Mammary epithelial cell (primary cell): ENCODE measurements at regions not wholly inside any gene's neighbourhood (a gene's known extent, or its start where the extent isn't known, plus 50 kb on each side); places are given as distances from the start of the nearest gene placed in this dataset.

Source experiments
- EZH2 ChIP-seq: IDR thresholded peaks from 2 replicates; pipeline ENCODE4 v1.6.1; 2012; ENCODE audit warnings: low read length, inconsistent platforms, borderline replicate concordance
- TF ChIP-seq, protein P1 (sequence below), 2 donors: IDR thresholded peaks in 1 of 2; conservative IDR thresholded peaks in 1 of 2; 2 replicates each; pipeline ENCODE4 v1.5.1; 2011 to 2012; ENCODE audit warnings: inconsistent platforms in 2 of 2, low read length in 2 of 2, mild to moderate bottlenecking in 2 of 2, control low read depth in 1 of 2, low read depth in 1 of 2; ENCODE audit not compliant: insufficient read depth in 1 of 2; ENCODE audit errors: extremely low read depth in 1 of 2

DNA sequence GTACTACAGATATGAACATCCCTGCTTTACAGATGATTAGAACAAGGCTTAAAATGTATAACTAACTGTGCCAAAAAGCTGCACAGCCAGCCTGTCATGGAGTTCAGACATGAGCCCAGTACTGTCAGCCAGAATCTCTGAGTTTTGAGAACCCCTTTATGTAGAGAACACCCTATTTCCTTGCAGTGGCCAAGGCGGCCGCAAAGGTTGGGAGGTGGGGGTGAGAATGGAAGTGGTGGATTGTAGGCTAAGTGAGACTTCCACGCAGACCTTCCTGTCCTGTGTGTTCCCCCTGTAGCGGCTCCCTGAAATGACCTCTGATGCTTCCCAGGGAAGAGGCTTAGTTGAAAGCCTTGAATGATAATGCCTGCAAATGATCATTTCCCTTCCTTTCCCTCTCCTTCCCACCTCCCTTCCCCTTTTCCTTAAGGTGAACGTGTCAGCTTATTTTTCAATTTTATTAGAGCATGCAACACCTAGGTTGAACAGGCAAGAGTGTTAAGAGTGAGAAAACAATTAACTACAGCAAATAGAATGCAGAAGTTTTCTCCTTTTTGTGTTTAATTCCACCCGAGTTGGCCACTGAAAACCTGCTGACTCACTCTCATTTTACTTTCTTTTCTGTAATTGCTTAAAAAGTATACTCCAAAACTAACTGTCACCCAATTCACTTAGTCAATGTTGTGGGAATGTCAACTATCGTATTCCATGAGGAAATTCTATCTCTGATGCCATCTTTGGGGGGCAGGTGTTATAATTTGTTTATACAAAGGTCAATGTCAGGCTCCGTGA is 167.0 kb upstream of the EDNRB start:
- TF ChIP-seq, protein P1, sequence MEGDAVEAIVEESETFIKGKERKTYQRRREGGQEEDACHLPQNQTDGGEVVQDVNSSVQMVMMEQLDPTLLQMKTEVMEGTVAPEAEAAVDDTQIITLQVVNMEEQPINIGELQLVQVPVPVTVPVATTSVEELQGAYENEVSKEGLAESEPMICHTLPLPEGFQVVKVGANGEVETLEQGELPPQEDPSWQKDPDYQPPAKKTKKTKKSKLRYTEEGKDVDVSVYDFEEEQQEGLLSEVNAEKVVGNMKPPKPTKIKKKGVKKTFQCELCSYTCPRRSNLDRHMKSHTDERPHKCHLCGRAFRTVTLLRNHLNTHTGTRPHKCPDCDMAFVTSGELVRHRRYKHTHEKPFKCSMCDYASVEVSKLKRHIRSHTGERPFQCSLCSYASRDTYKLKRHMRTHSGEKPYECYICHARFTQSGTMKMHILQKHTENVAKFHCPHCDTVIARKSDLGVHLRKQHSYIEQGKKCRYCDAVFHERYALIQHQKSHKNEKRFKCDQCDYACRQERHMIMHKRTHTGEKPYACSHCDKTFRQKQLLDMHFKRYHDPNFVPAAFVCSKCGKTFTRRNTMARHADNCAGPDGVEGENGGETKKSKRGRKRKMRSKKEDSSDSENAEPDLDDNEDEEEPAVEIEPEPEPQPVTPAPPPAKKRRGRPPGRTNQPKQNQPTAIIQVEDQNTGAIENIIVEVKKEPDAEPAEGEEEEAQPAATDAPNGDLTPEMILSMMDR (conservative IDR thresholded peaks at IDR 0.05 in 1 of 2, IDR thresholded peaks at IDR 0.05 in 1 of 2; ENCODE audit: extremely low read depth in 1 of 2, insufficient read depth in 1 of 2, low read depth in 1 of 2, low read length in 2 of 2) = no peak
- no peak for TF ChIP-seq EZH2
